SJSA1 (cell line): ENCODE measurements at regions not wholly inside any gene's neighbourhood (a gene's known extent, or its start where the extent isn't known, plus 50 kb on each side); places are given as distances from the start of the nearest gene placed in this dataset.

ENCODE experiments used
- DNase-seq, 2 experiments: peaks; one replicate each; pipeline ENCODE4 v3.0.0-alpha.2; 2015 to 2020; ENCODE audit warnings: low spot score in 2 of 2, low read depth in 1 of 2
- H3K27ac ChIP-seq: fragments of 250-450 bp; sonication (Bioruptor Pico); 2 replicates; pipeline ENCODE4 v1.5.1; 2020; ENCODE audit warnings: mild to moderate bottlenecking, moderate library complexity
- H3K27me3 ChIP-seq: fragments of 250-450 bp; sonication (Bioruptor Pico); replicated peaks from 2 replicates; pipeline ENCODE4 v1.5.1; 2020; ENCODE audit warnings: mild to moderate bottlenecking, moderate library complexity
- H3K36me3 ChIP-seq: fragments of 250-450 bp; sonication (Bioruptor Pico); 2 replicates; pipeline ENCODE4 v1.5.1; 2020; ENCODE audit warnings: mild to moderate bottlenecking
- H3K4me1 ChIP-seq: fragments of 250-450 bp; sonication (Bioruptor Pico); replicated peaks from 2 replicates; pipeline ENCODE4 v1.6.1; 2021; ENCODE audit warnings: mild to moderate bottlenecking
- H3K4me3 ChIP-seq: fragments of 250-450 bp; sonication (Bioruptor Pico); 2 replicates; pipeline ENCODE4 v1.5.1; 2020; ENCODE audit warnings: mild to moderate bottlenecking
- H3K9me3 ChIP-seq: fragments of 250-450 bp; sonication (Bioruptor Pico); replicated peaks from 2 replicates; pipeline ENCODE4 v1.5.1; 2020; ENCODE audit warnings: mild to moderate bottlenecking

- no peaks in the 10 kb centered on the region for H3K4me1 ChIP-seq
- DNase-seq, result no peak
Measured at GRCh38 chr4:66108898-66109297, 438.6 kb upstream of the EPHA5 start.

GRCh38 chr4:66097218-66097617, 426.9 kb upstream of the EPHA5 start:
- Histone ChIP-seq H3K4me1 (no peaks in the 10 kb centered on the region), H3K27me3 (no peaks in the 10 kb centered on the region), H3K9me3 (no peaks in the 10 kb centered on the region)

More at GRCh38 chr4:66108898-66109297, 438.6 kb upstream of the EPHA5 start:
- Histone ChIP-seq H3K27ac (no peak overlapping the region), H3K4me3 (no peak overlapping the region), H3K27me3 (no peaks in the 10 kb centered on the region), H3K36me3 (no peaks in the 10 kb centered on the region), H3K9me3 (no peaks in the 10 kb centered on the region; the same call in 1 of the 2 replicates)

GRCh38 chr4:66095065-66095464, 424.8 kb upstream of the EPHA5 start:
- Histone ChIP-seq H3K9me3 (no peaks in the 10 kb centered on the region), H3K4me1 (no peaks in the 10 kb centered on the region), H3K27me3 (no peaks in the 10 kb centered on the region), H3K27ac (no peak overlapping the region), H3K4me3 (no peak overlapping the region), H3K36me3 (no peaks in the 10 kb centered on the region)
- DNase-seq, result no peak

More at GRCh38 chr4:66097218-66097617, 426.9 kb upstream of the EPHA5 start:
- no peak overlapping the region for H3K27ac ChIP-seq
- no peak overlapping the region for H3K4me3 ChIP-seq
- no peak for DNase-seq
- H3K36me3 ChIP-seq, result no peaks in the 10 kb centered on the region

GRCh38 chr4:66094070-66094469, 423.8 kb upstream of the EPHA5 start:
- Histone ChIP-seq H3K4me1 (no peaks in the 10 kb centered on the region), H3K27ac (no peak overlapping the region), H3K4me3 (no peak overlapping the region), H3K27me3 (no peaks in the 10 kb centered on the region), H3K36me3 (no peaks in the 10 kb centered on the region), H3K9me3 (no peaks in the 10 kb centered on the region)
- no peak for DNase-seq

GRCh38 chr4:66091786-66092185, 421.5 kb upstream of the EPHA5 start:
- no peak for DNase-seq
- Histone ChIP-seq H3K27me3 (no peaks in the 10 kb centered on the region), H3K4me1 (no peaks in the 10 kb centered on the region), H3K36me3 (no peaks in the 10 kb centered on the region), H3K4me3 (no peak overlapping the region), H3K27ac (no peak overlapping the region), H3K9me3 (no peaks in the 10 kb centered on the region; the same call in 1 of the 2 replicates)

- H3K9me3 ChIP-seq, result no peaks in the 10 kb centered on the region
- no peaks in the 10 kb centered on the region for H3K36me3 ChIP-seq
- H3K4me1 ChIP-seq, result no peaks in the 10 kb centered on the region
- no peak overlapping the region for H3K27ac ChIP-seq
- H3K27me3 ChIP-seq, result no peaks in the 10 kb centered on the region
- no peak for DNase-seq
- H3K4me3 ChIP-seq, result no peak overlapping the region
Measured at GRCh38 chr4:66073961-66074360, 403.7 kb upstream of the EPHA5 start.

GRCh38 chr4:66071911-66072310, 401.6 kb upstream of the EPHA5 start:
- no peaks in the 10 kb centered on the region for H3K36me3 ChIP-seq
- peak in 1 of 2 experiments; percentile 7 for DNase-seq
- no peaks in the 10 kb centered on the region for H3K27me3 ChIP-seq
- no peak overlapping the region for H3K4me3 ChIP-seq
- no peak overlapping the region for H3K27ac ChIP-seq
- H3K9me3 ChIP-seq, result no peaks in the 10 kb centered on the region
- H3K4me1 ChIP-seq, result no peaks in the 10 kb centered on the region

GRCh38 chr4:66062921-66063320, 392.6 kb upstream of the EPHA5 start:
- Histone ChIP-seq H3K4me3 (no peak overlapping the region), H3K27ac (no peak overlapping the region), H3K4me1 (no peaks in the 10 kb centered on the region), H3K27me3 (no peaks in the 10 kb centered on the region), H3K36me3 (no peaks in the 10 kb centered on the region), H3K9me3 (no peaks in the 10 kb centered on the region; the same call in none of the 2 replicates)
- DNase-seq, result no peak

GRCh38 chr4:66062044-66062443, 391.8 kb upstream of the EPHA5 start:
- no peak overlapping the region for H3K4me3 ChIP-seq
- no peak overlapping the region for H3K27ac ChIP-seq

DNA sequence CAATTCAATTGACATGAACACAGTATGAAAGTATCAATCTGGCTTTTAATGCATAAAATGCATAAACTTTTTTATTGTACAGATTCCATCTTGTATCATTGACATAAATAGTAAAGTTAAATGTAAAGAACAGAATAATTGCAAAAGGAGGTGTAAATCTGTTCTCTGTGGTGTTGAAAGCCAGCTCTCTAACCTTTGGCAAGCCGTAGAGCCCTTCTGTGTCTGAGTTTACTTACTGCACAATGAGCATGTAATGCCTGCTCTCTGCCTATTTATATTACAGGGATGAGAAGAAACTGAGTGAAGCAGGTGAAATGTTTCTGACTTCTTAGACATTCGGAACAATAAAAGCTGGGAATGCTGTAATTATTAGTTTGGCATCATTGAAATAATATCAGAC, 389.3 kb upstream of the EPHA5 start:
- H3K36me3 ChIP-seq, result no peaks in the 10 kb centered on the region
- no peak overlapping the region for H3K27ac ChIP-seq
- no peak for DNase-seq
- no peaks in the 10 kb centered on the region; the same call in none of the 2 replicates for H3K9me3 ChIP-seq
- H3K4me1 ChIP-seq, result no peaks in the 10 kb centered on the region
- H3K4me3 ChIP-seq, result no peak overlapping the region
- no peaks in the 10 kb centered on the region for H3K27me3 ChIP-seq

More at GRCh38 chr4:66062044-66062443, 391.8 kb upstream of the EPHA5 start:
- Histone ChIP-seq H3K4me1 (no peaks in the 10 kb centered on the region), H3K27me3 (no peaks in the 10 kb centered on the region), H3K9me3 (no peaks in the 10 kb centered on the region; the same call in none of the 2 replicates), H3K36me3 (no peaks in the 10 kb centered on the region)
- DNase-seq, result no peak

GRCh38 chr4:66059136-66059535, 388.8 kb upstream of the EPHA5 start:
- H3K27ac ChIP-seq, result no peak overlapping the region
- H3K27me3 ChIP-seq, result no peaks in the 10 kb centered on the region
- H3K4me1 ChIP-seq, result no peaks in the 10 kb centered on the region
- H3K36me3 ChIP-seq, result no peaks in the 10 kb centered on the region
- H3K4me3 ChIP-seq, result no peak overlapping the region
- H3K9me3 ChIP-seq, result no peaks in the 10 kb centered on the region; the same call in none of the 2 replicates
- no peak for DNase-seq

DNA sequence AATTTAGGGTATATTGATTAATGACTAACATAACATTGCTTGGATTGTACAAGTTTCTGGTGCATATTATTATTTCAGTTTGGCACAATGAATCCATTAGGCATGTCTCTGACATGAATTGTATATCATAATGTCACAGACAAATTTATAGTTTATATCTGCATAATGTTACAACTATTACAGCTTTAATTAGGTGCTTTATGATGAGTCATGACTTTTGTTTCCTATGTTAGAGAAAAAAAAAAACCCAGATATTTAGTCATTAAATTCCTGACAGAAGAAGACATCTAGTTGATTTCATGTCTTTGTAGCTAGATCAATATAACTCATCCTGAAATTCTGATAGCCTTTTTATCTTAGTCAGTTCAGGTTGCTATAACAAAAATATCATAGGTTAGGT, 385.7 kb upstream of the EPHA5 start:
- Histone ChIP-seq H3K36me3 (no peaks in the 10 kb centered on the region), H3K27ac (no peak overlapping the region), H3K27me3 (no peaks in the 10 kb centered on the region), H3K9me3 (no peaks in the 10 kb centered on the region; the same call in 1 of the 2 replicates), H3K4me3 (no peak overlapping the region), H3K4me1 (no peaks in the 10 kb centered on the region)
- DNase-seq, result no peak

DNA sequence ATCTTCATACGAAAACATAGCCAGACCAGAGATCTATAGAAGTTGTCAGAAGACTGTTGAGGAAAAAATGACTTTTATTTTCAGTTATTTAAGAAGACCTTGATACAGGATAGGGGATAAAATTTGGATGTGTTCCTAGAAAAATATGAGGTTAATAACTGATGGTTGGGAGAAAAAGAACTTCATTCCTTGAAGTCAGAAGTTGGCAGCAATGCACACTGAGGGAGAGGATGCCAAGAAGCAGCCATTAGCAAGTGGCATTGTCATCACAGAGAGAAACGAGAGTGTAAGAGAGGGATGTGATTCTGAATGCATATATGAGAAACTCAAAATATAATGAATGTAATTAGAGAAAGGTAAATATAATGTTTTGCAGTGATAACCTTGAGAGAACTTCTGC, 382.1 kb upstream of the EPHA5 start:
- no peaks in the 10 kb centered on the region for H3K4me1 ChIP-seq
- H3K27ac ChIP-seq, result no peak overlapping the region
- no peaks in the 10 kb centered on the region for H3K27me3 ChIP-seq
- H3K36me3 ChIP-seq, result no peaks in the 10 kb centered on the region
- no peaks in the 10 kb centered on the region for H3K9me3 ChIP-seq
- DNase-seq, result no peak
- H3K4me3 ChIP-seq, result no peak overlapping the region

DNA sequence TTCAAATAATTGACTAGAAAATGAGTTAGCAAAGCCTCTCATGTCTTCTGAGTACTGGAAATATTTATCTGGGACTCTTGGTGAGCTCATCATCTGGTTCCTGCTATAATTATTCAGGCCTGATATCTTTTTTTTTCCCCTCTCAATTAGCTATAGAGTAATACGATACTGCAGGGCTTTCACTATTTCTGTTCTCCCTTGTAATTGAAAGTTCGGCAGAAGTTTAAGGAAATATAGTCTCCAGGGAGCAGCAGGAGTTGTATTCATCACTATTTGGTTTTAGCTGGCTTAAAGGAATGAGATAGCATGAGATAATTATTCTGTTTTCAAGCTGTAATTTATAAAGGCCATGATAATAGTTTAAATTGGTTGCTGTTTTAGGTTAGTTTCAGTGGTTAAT, 378.6 kb upstream of the EPHA5 start:
- no peak overlapping the region for H3K27ac ChIP-seq
- no peaks in the 10 kb centered on the region for H3K4me1 ChIP-seq
- no peaks in the 10 kb centered on the region for H3K27me3 ChIP-seq
- DNase-seq, result no peak
- no peaks in the 10 kb centered on the region for H3K9me3 ChIP-seq
- H3K4me3 ChIP-seq, result no peak overlapping the region
- no peaks in the 10 kb centered on the region for H3K36me3 ChIP-seq

DNA sequence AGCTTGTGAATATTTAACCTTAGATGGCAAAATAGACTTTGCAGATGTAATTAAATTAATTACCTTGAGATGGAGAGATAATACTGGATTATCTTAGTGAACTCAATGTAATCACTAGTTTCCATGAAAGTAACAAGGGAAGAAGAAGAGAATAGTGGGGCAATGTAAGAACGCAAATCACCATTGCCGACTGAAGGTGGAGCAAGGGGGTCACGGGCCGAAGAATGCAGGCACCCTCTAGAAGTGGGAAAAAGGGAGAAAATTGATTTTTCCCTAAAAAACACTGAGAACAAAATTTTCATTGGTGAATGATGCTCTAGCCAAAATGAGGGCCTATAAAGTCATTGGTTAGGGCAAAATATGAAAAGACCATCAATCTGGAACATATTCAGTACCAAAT, 375.6 kb upstream of the EPHA5 start:
- no peak for DNase-seq
- no peak overlapping the region for H3K27ac ChIP-seq
- no peaks in the 10 kb centered on the region for H3K9me3 ChIP-seq
- H3K36me3 ChIP-seq, result no peaks in the 10 kb centered on the region
- no peaks in the 10 kb centered on the region for H3K4me1 ChIP-seq
- no peak overlapping the region for H3K4me3 ChIP-seq
- no peaks in the 10 kb centered on the region for H3K27me3 ChIP-seq
